Prostate gland (tissue), 2 donors: ENCODE measurements at regions not wholly inside any gene's neighbourhood (a gene's known extent, or its start where the extent isn't known, plus 50 kb on each side); places are given as distances from the start of the nearest gene placed in this dataset.

Source experiments
- DNase-seq: peaks from one replicate; pipeline ENCODE4 v3.0.0-alpha.2; 2019; ENCODE audit warnings: low spot score
- H3K27ac ChIP-seq, 2 donors: fragments of 200-600 bp; sonication (generic); 2 replicates each; pipeline ENCODE4 v1.5.1; 2017 to 2019
- H3K27me3 ChIP-seq: fragments of 200-600 bp; sonication (generic); replicated peaks from 2 replicates; pipeline ENCODE4 v1.5.1; 2019; ENCODE audit not compliant: insufficient read depth
- H3K36me3 ChIP-seq, 2 donors: fragments of 200-600 bp; sonication (generic); 1 replicate in 1 of 2; 2 replicates in 1 of 2; pipeline versions ENCODE4 v1.5.1 to v1.8.1; 2017 to 2019
- H3K4me1 ChIP-seq: fragments of 200-600 bp; sonication (generic); replicated peaks from 2 replicates; pipeline ENCODE4 v1.5.1; 2019
- H3K4me3 ChIP-seq, 2 donors: fragments of 200-600 bp; sonication (generic); 2 replicates each; pipeline ENCODE4 v1.5.1; 2017 to 2019
- H3K9me3 ChIP-seq: fragments of 200-600 bp; sonication (generic); 2 replicates; pipeline ENCODE4 v1.5.1; 2017
- POLR2A ChIP-seq: fragments of 450-650 bp; IDR thresholded peaks from one replicate; pipeline ENCODE4 v1.6.1; 2016; ENCODE audit warnings: antibody characterized with exemption, mild to moderate bottlenecking
- POLR2AphosphoS5 ChIP-seq: sonication (generic); formaldehyde crosslinking; IDR thresholded peaks from one replicate; pipeline ENCODE4 v1.6.1; 2017; ENCODE audit warnings: antibody characterized with exemption
- WGBS: methylation state at CpG from one replicate; pipeline ENCODE4 v1.1.5; 2018; 5-methylcytosine and 5-hydroxymethylcytosine counted together
- intact Hi-C: fragments of 100-400 bp; cut with DNase I; formaldehyde crosslinking; loops from one replicate; pipeline ENCODE4 v1.14.2; 2022
- TF ChIP-seq, protein P1 (sequence below), 4 experiments: fragments of 200-600 bp in 2 of 4; fragments of 450-650 bp in 2 of 4; sonication (generic) in 2 of 4; IDR thresholded peaks; 1 replicate in 3 of 4; 2 replicates in 1 of 4; pipeline ENCODE4 v1.5.1; 2016 to 2019; ENCODE audit warnings: antibody characterized with exemption in 4 of 4, mild to moderate bottlenecking in 2 of 4, moderate library complexity in 2 of 4

DNA sequence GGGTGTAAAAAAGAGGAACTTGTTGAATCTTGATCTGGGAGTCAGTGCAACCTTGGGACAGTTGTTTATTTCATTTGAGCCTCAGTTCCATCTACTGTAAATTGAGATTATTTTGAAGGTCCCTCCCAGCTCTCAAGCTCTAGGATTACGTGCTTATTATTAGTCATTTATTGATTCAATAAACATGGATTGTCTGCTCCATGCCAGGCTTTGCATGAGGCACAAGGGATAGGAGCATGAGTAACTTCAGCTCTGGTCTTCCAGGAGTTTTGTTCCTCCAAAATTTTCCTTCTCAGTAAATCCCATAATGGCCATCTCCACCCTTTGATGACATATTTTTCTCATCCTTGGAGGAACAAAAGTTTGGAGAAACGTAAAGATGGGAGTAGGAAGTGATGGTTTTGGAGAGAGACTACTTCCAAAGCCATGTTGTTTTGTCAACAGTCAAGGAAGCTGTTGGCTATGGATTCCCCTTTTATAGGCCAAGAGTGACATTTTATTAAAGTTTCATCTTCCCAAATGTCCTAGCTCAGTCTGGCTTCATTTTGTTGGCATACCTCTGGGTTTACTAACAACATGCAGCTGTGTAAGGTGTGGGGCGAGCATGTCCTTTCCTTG is 244.6 kb downstream of the DMRT2 start:
- 61% methylated on average over 3 of the region's 3 CpGs for WGBS
- TF ChIP-seq POLR2AphosphoS5 (no peak), POLR2A (no peak)
- TF ChIP-seq, protein P1, sequence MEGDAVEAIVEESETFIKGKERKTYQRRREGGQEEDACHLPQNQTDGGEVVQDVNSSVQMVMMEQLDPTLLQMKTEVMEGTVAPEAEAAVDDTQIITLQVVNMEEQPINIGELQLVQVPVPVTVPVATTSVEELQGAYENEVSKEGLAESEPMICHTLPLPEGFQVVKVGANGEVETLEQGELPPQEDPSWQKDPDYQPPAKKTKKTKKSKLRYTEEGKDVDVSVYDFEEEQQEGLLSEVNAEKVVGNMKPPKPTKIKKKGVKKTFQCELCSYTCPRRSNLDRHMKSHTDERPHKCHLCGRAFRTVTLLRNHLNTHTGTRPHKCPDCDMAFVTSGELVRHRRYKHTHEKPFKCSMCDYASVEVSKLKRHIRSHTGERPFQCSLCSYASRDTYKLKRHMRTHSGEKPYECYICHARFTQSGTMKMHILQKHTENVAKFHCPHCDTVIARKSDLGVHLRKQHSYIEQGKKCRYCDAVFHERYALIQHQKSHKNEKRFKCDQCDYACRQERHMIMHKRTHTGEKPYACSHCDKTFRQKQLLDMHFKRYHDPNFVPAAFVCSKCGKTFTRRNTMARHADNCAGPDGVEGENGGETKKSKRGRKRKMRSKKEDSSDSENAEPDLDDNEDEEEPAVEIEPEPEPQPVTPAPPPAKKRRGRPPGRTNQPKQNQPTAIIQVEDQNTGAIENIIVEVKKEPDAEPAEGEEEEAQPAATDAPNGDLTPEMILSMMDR (IDR thresholded peaks at IDR 0.05): no peak
- Histone ChIP-seq H3K36me3 (no peaks in the 10 kb centered on the region), H3K27me3 (no peaks in the 10 kb centered on the region), H3K4me1 (no peaks in the 10 kb centered on the region), H3K27ac (no peak overlapping the region), H3K9me3 (no peaks in the 10 kb centered on the region), H3K4me3 (no peak overlapping the region)
- DNase-seq: no peak
- intact Hi-C loops: no loop called here

DNA sequence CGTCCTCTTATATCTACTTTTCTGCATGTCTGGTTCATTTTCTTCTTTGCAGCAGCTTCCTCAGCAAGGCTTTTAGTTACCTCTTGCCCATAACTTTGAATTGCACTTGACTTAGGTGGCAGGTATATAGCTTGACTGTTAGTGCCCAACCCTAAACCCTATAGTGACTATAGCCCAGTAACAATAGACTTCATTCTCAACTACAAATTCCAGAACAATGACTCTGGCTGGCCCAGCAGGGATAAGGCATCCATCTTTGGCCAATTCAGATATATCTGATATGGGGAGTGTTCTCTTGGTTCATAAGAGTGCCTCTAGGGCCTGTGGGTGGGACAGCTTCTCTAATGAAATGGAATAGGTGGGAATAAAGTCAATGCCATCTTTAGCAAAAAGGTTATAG is 246.2 kb downstream of the DMRT2 start:
- DNase-seq: no peak
- no peak overlapping the region for H3K27ac ChIP-seq
- no peaks in the 10 kb centered on the region for H3K36me3 ChIP-seq
- WGBS: 88% methylated on average over 1 of the region's 1 CpG
- H3K27me3 ChIP-seq: no peaks in the 10 kb centered on the region
- no peak overlapping the region for H3K4me3 ChIP-seq
- no peaks in the 10 kb centered on the region for H3K4me1 ChIP-seq
- intact Hi-C loops: no loop called here
- no peak for TF ChIP-seq POLR2AphosphoS5
- TF ChIP-seq, protein P1 (IDR thresholded peaks at IDR 0.05): no peak
- no peaks in the 10 kb centered on the region for H3K9me3 ChIP-seq

DNA sequence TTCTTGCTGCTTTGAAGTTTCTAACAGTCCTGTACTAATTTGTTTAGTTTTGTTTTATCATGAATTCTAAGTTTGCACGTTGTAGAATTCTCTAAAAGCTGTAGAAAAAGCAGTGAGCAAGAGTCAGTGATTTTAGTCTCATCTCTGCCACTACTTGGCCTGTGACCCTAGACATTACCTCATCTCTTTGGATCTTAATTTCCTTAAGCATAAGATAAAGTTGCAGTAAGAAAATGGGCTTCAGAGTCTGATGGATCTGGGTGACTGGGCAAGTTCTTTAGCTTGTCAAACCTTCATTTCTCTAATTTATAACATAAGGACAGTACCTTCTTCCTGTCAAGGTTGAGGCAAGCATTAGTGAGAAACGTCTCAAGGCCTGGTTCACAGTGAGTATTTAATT is 247.9 kb downstream of the DMRT2 start:
- no peaks in the 10 kb centered on the region for H3K4me1 ChIP-seq
- H3K27ac ChIP-seq: no peak overlapping the region
- no peaks in the 10 kb centered on the region for H3K27me3 ChIP-seq
- no peaks in the 10 kb centered on the region for H3K36me3 ChIP-seq
- intact Hi-C loops: no loop called here
- WGBS: 29% methylated on average over 2 of the region's 2 CpGs
- DNase-seq: no peak
- H3K4me3 ChIP-seq: no peak overlapping the region
- no peaks in the 10 kb centered on the region for H3K9me3 ChIP-seq
- TF ChIP-seq, protein P1 (IDR thresholded peaks at IDR 0.05): no peak
- no peak for TF ChIP-seq POLR2AphosphoS5
- TF ChIP-seq POLR2A: no peak

DNA sequence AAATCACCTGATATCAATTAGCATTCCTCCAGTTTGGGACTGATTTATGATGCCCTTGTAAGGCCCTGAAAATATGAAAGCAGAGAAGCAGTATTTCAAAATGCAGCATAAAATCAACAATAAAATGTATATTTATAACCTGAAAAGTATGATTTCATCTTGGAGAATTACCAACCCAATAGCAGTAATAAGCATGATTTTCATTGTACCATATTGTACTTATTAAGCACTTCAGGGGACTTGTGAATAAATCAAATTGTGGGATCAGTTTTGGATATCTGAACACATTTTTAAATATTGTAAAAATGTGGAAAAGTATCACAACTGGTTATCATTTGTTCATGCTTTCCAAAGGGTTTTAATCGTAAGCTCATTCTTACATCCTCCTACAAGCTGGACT is 250.8 kb downstream of the DMRT2 start:
- Histone ChIP-seq H3K27me3 (no peaks in the 10 kb centered on the region), H3K9me3 (no peaks in the 10 kb centered on the region), H3K4me3 (no peak overlapping the region), H3K4me1 (no peaks in the 10 kb centered on the region), H3K27ac (no peak overlapping the region), H3K36me3 (no peaks in the 10 kb centered on the region)
- WGBS: 0% methylated on average over 1 of the region's 1 CpG
- TF ChIP-seq POLR2A: no peak
- TF ChIP-seq POLR2AphosphoS5: no peak
- TF ChIP-seq, protein P1 (IDR thresholded peaks at IDR 0.05): no peak
- DNase-seq: no peak
- intact Hi-C loops: no loop called here

DNA sequence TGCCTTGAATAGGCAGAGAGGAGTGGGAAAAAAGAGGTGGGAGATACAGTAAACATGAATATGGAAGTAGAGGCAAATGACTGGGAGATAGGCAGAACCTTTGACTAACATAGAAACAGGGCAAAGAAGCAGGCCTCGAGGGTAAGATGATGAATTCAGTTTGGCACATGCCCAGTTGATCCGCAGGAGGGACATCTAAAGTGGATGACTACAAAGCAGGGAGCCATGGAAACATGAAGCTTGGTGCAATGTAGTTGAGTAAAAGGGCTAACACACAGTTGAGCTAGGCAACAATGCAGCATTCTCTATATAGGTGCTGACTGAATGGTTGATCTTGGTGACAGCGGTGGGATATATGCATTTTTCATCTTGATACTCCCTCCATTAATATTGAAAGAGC is 253.8 kb downstream of the DMRT2 start:
- Histone ChIP-seq H3K36me3 (no peaks in the 10 kb centered on the region), H3K27me3 (no peaks in the 10 kb centered on the region), H3K9me3 (no peaks in the 10 kb centered on the region), H3K4me1 (no peaks in the 10 kb centered on the region), H3K27ac (no peak overlapping the region), H3K4me3 (no peak overlapping the region)
- TF ChIP-seq, protein P1 (IDR thresholded peaks at IDR 0.05): no peak
- no peak for TF ChIP-seq POLR2A
- TF ChIP-seq POLR2AphosphoS5: no peak
- intact Hi-C loops: no loop called here
- 91% methylated on average over 3 of the region's 3 CpGs for WGBS
- DNase-seq: no peak
